COLO829 (cell line): ENCODE measurements at regions not wholly inside any gene's neighbourhood (a gene's known extent, or its start where the extent isn't known, plus 50 kb on each side); places are given as distances from the start of the nearest gene placed in this dataset.
A peak's percentile ranks its signal among the peaks of the same experiment; 100 is the strongest.

ENCODE experiments used
- DNase-seq: peaks from one replicate; pipeline ENCODE4 v3.0.0; 2012; ENCODE audit warnings: low spot score

DNA sequence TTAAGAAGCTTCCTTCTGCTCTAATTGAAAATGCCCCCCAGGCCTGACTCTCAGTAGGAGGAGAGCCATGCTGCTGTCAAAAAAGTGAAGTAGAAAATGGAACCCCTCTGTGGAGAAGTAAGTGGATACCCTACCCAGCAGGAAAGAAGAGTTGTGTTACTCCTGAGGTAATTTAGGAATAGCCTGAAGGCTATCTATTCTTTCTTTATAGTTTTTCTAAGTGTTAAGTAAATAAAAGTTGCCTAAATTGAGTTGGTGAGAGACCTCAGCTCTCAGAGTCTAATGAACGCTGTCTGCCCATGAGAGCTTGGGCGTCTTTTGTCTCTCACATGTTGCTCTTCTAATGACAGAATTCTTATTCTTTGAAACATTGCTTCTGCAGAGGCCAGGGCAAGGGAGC, 116.2 kb downstream of the NSUN3 start:
- no peak for DNase-seq

DNA sequence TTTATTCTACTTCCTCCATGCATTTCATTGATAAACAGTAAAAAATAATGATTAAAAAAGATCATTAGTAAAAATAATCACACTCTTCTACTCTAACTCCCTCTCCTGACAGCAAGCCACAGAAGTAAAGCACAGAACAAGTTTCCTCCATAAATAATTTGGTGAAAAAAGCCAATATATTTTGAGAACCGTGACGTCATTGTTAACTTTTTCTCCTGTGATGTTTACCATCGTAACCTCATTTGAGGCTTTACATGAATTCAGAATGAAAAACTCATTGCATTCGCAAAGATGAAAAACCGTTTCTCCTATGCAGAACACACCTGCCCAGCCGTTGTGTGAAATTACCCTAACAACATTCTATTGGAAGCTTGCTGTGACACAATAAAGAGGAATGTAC, 120.7 kb downstream of the NSUN3 start:
- DNase-seq = no peak

DNA sequence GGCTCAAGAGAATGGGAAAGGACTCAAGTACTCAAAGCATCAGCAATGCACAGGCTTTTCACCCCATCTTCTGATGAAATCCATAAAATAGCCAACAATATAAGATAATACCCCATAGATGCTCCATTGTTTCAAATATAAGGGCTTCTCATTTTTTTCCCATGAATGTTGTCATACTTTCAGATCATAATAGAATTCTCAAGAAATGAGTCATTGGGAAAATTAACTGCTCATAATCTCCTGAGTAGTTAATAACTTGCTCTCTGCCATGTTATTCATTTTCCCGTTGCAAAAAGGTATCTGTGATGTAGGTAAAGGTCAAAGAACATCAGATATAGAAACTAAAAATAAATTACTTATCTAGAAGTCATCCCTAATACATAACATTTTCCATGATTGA, 121.9 kb downstream of the NSUN3 start:
- no peak for DNase-seq

DNA sequence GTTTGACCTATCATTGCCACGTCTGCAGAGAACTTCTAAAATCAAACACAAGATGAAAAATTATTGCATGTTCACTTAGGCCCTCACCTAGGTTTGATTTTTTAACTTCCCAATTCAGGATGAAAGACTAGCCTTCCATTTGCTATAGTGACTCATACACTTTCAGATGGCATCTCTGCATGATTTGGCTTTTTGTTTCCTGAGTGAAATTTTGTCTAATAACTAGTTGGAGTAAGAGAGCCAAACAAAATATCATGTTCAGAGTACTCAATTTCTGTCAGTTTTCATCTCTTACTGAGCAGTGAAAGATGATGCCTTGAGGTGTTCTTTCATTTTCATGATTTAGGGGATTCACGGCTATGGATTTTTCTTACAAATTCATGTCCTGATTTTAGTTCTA, 122.9 kb downstream of the NSUN3 start:
- DNase-seq = no peak

DNA sequence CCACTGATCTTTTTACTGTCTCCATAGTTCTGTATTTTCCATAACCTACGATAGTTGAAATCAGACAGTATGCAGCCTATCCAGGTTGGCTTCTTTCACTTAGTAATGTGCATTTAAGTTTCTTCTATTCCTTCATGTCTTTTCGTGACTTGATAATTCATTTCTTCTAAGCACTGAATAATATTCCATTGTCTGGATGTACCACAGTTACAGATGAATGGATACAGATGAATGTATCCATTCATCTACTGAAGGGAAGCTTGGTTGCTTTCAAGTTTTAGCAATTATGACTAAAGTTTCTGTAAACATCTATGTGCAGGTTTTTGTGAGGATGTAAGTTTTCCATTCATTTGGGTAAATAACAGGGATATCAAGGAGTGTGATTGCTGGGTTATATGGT, 124.8 kb downstream of the NSUN3 start:
- DNase-seq = no peak

DNA sequence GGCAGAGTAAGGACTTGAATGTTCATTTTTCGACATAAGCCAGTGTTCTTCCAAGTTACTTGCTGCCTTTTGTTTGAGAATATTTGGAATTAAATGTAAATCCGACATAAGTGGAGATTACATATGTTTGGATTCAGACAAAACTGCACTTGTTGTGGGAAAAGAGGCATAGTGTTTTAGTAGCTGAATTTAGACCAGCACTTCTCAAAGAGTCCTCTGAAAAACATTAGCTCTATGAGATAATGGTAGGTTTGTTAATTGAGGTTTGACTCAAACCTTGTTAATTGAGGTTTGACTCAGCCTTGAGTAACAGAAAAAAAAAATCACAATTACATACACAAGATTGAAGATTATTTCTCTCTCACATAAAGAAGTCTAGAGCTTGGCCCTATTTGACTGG, 132.5 kb downstream of the NSUN3 start:
- DNase-seq = peak; percentile 72

DNA sequence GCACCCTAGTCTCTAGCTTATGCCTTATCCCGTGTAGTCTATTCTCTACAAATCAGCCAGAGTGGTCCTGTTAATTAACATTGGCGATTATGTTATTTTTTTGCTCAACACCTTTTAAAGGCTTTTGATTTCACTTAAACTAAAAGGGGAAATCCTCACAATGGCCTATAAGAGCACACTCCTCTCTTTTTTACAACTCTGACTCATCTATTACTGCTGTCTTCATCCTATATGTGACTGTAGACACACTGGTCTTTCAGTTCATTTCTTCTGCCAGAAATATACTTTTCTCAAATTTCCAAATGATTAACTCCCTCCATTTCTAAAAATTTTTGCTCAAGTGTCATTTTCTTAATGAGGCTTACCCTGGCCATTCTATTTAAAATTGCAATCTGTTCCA, 143.4 kb downstream of the NSUN3 start:
- no peak for DNase-seq

DNA sequence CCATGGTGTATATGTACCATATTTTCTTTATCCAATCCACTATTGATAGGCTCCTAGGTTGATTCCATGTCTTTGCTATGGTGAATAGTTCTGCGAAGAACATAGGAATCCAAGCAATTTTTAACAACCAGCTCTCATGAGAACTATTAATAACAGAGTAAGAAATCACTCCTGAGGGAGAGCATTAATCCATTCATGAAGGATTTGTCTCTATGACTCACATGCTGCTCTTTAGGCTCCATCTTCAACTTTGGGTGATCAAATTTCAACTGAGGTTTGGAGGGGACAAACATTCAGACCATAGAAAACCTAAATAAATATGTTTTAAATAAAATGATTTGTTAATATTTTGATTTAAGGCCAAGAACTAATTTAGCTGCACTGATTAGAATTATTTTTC, 147.4 kb downstream of the NSUN3 start:
- DNase-seq = no peak

DNA sequence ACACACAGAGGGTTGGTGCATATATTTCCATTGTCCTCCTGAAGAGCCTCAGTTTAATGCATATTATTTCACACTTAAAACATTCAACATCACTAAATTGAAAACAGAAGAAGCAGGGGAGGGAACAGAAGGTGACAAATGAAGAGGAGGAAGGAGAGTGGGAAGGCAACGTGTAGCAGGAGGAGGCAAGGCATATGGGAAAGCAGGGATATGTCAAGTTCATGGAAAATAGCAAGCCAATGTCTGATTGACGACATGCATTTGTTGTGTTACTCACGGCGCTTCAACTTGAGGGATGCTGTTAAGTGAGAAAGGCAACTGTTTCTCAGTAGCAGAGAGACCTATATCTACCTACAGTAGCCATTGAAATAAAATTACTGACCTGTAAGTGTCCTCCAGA, 154.5 kb downstream of the NSUN3 start:
- DNase-seq = no peak

DNA sequence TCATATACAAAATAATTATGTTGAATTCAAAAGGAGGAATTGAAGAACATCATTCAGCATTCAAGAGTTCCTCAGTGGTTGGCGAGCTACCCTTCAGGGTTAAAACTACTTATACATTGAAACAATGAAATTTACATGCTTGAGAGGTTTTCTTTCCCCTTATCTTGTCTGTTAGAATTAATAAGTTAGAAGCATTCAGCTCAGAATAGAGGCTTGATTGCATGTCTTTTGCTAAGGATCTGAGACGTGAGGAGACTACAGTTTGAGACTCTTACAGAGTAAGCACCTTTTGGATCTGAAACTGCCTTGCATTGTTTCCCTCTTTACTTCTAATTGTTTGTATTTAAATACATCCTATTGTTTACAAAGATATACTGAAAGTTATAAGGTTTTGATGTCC, 157.6 kb downstream of the NSUN3 start:
- DNase-seq = no peak

DNA sequence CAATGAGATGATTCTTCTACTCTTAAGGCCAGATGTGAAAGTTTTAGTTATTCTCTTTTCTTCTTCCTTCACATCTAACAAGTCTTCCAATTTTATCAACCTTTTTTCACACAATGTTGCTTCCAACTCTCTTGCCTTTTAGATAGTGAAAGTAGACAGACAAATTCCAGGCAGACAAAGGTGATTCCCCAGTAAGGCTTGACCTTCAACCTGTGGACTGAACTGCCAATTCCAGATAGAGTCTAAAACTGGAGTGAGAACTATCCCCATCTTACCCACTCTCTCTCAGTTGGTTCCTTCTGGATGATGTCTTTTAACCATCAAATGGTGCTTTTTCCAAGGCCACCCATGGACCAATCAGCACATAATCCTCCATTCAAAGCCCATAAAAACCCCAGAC, 159.0 kb downstream of the NSUN3 start:
- no peak for DNase-seq

DNA sequence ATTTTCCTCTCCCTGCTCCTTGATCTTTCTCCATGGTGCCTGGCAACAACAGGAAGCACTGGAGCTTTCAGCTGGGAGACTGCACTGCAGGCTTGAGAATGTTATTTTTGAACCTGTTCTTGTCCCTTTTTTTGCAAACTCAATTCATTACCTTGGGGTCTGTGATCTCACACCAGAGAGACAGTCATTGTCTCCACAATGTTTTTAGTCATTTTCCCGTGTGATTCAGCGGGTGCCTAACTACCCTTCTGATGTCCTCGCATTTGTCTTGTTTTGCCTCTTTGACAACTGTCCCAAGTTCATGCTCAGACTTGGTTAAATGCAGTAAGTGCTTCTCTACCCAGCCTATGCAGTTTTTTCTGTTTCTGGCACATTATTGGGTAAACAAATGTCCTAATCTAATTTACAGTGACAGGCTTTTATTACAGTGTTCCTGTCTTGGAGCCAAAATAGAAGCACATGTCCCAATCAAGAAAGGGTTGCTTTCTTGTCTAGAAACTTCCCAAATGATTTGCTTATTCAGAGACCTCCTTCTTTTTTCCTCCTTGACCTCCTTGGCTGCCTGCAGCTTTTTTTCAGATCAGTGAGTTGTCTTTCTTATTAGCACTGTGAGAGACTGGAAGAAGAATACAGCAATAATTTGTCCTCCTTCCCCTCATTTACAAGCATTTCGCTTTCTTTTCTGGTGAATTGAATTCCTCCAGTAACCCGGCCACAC, 162.4 kb downstream of the NSUN3 start:
- no peak for DNase-seq

DNA sequence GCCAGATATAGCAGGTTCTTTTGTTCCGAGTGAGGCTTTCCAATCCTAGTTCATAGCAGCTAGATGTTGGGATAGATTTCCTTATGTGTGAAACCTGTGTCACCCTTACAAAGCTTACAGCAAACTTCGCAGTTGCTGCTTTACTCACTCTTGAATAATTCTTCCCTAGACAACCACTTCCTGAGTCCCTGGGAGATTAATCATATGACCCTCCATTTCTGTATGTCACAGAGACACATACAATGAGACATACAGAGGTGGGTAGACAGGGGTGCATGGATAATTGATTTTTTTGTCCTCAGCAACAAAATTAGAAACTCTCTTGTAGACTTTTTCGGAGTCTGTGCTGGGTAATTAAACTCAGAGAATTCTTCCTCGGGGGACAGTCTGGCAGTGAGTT, 163.2 kb downstream of the NSUN3 start:
- peak; percentile 77 for DNase-seq

DNA sequence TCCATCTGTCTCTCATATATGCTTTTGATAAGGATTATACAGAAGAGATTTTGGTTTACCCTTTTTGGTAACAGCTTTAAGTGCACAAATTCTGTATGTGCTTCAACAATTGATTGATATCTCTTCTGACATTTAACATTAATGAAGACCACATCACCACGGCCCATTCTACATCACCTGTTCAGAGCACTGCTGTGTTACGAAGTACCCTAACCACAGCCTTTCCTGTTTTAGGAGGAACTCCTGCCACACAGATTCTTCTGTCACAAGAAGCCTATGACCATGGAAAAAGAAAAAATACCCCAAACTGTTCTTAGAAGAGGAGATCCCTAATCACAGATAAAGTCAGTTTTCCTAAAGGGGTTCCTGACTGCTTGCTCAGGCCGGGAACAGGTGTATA, 170.1 kb downstream of the NSUN3 start:
- DNase-seq = no peak

DNA sequence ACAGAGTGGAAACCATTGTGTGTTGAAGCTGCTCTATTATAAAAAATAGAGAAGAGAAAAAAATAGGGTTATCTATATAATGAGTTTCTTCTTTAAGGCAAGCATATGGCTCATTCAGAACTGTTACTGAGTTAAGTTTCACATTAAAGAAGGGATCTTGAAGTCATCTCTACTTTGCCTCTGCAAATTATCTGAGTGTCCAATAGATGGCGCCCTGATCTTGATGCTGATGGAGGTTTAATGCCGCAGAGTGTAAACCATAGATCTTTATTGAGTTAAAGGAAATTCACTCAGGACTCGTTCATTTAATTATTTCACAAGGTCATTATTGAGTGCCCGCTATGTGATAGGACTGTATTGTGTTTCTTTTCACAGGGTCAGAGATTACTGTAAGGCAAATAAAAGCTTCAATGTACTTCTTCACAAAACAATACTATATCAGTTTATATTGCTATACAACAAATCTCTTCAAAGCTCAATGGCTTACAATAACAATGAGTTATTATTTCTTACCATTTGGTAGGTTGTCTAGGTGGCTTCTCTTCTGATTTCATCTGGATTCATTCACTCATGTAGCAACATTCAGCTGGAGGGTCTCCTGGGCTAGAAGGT, 171.4 kb downstream of the NSUN3 start:
- DNase-seq = peak; percentile 72

DNA sequence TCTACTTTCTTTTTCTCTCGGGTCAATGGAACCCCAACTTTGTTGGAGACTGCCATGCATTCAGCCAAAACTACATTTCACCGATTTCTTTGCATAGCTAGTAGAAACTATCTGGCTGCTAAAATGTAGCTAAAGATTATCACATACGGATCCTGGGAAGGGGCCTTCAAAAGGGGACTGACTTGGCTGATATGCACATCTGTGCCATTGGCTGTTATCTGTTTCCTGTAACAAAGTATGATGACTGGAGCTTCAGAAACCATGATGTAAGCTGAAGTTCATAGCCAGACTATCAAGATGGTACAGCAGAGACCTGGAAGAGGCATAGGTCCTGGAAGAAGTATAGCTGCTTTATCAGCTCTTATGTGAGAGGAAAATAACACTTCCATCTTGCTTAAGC, 179.1 kb downstream of the NSUN3 start:
- no peak for DNase-seq

DNA sequence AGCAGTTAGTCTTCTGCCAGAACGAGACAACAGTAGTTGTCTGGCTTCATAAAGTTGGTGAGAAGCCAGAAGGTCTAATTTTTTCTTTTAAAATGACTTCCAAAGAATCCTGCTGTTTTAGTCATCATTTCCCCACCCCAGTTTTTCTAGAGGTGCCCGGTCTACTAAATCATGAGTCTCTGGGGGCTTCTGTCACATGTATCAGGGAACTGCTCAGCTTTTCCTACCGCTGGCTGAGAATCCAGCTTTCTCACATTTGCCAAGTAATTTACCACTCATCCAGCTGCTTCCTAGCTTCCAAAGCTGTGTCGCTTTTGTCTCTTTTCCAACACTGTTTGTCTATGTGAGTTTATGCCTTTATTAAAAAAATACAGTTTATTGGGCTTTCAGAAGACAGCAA, 183.3 kb downstream of the NSUN3 start:
- no peak for DNase-seq

DNA sequence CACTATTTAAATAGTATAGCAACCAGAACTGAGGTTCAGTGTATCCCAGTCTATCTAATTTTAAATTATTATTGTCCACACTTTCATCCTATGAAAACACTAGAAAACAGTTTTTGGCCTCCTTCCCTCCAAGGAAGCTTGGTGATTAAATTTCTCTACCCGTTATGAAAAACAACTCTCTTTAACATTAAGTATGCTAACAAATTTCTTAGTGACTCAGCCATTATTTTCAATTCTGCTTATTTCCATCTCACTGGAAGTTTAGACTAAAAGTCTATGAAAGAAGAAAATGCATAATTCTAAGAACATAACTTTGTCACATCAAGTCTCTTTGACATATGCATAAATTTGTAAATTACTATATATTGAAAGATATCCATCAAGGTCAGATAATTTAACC, 185.2 kb downstream of the NSUN3 start:
- DNase-seq = no peak

DNA sequence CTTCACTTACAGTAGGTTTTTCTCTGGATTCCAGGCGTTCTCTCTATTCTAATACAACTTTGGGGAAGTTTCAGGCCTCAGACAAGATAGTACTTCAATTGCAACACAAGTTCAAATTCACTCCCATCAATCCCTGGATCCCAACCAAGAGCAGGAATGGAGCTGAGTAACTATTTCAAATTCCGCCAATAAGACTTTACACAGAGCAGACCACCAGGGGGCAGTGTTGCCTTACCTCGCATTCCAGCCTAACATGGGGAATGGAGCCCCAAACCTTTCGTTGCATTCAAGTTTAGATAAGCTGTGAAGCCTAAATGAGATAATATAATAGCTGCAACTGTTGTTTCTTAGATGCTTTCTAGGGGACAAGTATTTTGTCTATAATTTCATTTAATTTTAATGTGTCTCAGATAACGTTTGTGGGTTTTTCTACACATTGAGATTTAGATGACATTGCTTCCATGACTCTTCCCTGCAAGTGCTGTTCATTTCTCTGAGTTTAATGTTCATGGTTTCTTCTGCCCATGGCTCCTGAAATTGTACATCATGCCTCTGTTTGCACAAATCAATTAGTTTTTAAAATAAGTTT, 186.7 kb downstream of the NSUN3 start:
- peak; percentile 76 for DNase-seq

DNA sequence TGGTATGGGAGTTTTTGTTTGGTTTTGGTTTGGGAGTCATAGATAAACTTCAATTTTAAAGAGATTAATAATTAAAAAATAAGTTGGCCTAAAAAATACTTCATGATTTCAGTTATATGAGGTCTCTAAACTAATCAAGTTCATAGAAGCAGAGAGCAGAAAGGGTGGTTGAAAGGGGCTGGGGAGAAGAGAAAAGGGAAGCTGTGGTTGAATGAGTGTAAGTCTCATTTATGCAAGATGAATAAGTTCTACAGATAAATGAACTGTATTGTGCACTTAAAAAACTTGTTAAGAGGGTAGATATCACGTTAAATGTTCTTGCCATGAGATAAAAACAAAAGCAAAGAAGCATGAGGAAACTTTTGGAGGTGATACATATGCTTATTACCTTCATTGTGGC, 188.7 kb downstream of the NSUN3 start:
- no peak for DNase-seq

DNA sequence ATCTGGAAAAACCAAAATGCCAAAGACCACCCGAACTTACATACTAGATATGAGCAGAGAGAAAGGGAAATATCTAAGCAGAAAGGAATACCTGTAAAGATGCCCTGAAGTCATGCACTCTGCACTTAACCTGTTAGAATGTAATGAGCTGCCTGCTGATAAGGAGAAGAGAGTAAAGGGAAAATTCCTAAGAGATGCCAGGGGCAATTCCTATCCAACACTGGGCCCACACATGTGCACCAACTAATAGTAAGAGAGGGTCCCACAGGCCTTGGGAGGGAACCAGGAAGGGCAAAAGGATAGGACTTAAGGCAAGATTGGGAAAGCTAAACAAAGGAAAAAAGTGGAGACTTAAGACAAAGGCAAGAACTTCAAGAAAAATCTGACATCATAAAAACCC, 189.5 kb downstream of the NSUN3 start:
- DNase-seq = no peak

DNA sequence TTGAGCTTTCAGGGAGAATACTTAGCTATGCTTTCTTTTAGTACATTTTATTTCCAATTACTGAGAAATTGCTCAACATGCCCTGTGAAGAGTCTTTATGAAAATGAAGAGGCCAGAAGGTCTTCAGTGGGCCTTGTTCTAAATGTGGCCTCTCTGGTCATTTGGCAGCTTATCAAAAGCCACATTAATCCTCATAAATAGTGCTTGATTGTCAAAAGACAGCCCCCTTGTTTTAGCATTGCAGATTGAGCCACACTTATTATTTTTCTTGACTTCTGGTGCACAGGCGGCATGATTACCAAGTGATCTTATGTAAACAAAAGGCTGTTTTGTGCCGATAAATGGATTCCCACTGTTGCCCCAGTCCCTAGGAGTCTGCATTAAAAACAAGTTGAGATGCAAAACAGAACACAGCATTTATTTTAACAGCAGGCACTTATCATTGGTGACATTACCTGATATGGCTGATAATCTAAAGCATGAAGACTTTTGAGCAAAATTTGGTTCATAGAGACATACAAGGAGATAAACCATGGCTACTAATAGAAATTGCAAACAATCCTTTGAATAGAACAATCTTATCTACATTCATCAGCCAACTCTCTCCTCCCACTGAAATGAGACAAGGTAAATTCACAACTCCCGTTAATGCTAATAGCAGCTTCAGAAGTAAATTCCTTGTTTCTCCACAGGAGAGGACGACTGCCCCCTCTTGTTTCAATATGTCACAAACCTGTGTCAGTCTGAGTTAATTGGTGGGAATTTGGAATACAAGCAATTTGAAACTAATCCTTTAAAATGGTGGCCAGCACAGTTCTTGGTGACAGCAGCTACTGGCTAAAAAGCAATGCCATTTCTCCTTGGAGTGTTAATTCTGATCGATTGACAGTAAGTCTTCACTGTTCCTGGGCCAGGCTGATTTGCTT, 194.3 kb downstream of the NSUN3 start:
- peak; percentile 88 for DNase-seq

DNA sequence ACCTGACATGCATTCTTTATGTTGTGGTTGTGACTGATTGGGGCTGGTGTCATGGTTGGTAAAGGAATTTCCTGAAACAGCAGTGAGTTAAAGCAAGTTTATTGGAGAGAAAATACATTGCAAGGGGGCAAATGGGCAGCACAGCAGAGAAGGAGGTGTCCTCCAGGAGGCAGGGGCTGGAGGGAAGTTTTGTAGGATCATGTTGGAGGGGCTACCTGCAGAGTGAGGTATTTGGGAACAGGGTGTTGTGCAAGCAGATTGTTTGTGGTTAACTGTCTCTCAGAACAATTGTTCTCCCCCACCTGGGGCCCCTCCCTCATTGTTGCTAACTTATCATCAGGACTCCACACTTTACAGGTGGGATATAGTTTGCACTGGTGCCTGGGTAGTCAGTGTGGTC, 196.0 kb downstream of the NSUN3 start:
- DNase-seq = no peak
